HG03432 (cell line): ENCODE measurements at regions not wholly inside any gene's neighbourhood (a gene's known extent, or its start where the extent isn't known, plus 50 kb on each side); places are given as distances from the start of the nearest gene placed in this dataset.

ENCODE experiments used
- ATAC-seq: cut with Tn5 transposase; IDR thresholded peaks from one replicate; pipeline ENCODE4 v1.9.1; 2021; ENCODE audit warnings: mild to moderate bottlenecking, moderate library complexity; ENCODE audit not compliant: unreplicated experiment

DNA sequence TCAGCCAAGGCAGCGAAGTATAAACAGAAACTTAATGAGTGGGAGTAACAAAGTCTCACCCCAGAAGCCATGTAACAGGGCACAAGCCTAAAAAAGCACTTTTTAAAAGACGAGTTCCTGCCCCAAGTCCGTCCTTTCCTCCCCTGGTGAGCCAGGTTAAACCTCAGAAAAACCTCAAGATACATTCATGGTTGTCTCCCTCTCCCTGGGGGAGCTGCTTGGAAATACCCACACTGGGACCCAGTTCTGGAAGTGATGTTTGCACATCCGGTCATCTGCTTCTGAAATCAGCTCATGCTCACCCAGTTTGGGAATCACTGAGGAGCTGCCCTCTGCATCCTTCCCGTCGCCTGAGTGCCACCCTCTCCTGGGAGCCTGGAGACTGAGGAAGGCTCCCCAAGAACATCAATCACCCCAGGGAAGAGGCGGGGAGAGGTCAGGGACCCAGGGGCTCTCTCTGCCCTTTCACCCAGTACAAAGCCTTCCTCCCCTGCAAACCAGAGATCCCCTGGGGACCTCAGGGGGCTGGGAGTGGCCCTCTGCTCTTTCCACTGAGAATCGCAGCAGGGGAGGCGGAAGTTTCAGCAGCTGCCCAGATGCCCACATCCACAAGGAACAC lies 150.6 kb upstream of the AGAP1 start:
- ATAC-seq = no peak

DNA sequence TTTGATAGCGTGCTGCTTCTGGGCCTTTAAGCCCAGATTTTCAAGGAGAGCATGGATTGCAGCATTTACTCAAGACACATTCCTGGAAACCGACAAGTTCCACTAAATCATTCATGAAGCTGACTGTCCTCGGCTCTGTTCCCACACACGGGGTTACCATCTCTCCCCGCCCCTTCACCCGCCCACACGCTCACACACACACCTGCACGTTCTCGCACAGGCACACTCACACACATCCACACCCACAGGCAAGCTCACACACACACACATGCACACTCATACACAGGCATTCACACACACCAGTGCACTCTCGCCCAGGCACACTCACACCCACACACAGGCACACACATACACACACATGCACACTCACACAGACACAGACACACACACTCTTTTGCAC lies 150.0 kb upstream of the AGAP1 start:
- ATAC-seq = no peak

DNA sequence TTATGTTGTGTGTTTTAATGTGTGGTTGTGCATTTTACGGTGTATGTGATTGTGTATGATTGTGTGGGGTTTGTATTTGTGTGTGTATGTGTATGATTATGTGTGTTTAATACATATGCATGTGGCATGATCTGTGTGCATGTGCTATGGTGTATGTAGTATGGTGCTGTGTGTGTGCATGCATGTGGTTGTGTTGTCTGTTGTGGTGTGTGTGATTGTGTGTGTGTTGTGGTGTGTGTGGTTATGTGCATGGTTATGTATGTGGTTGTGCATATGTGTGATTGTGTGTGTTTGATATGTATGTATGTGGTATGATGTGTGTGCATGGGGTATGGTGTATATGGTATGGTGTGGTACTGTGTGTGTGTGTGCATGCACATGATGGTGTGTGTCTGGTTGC lies 148.1 kb upstream of the AGAP1 start:
- no peak for ATAC-seq

DNA sequence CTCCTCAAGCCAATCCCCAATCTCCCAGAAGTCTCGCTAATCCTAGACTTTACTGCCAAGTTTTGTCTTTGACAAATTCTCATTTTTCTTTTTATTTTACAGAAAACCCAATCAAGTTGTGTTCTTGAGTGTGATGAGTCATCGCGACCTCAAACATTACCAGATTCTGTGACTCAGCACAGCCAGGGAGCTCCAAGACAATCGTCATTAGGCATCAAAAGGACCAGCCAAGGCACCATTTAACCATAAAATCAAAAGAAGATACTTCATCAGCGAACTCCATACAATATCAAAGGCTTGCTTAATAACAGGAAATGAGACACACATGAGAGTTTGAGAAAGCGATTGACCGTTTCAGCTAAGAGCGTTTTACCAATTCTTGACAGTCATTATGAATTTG lies 146.2 kb upstream of the AGAP1 start:
- no peak for ATAC-seq

DNA sequence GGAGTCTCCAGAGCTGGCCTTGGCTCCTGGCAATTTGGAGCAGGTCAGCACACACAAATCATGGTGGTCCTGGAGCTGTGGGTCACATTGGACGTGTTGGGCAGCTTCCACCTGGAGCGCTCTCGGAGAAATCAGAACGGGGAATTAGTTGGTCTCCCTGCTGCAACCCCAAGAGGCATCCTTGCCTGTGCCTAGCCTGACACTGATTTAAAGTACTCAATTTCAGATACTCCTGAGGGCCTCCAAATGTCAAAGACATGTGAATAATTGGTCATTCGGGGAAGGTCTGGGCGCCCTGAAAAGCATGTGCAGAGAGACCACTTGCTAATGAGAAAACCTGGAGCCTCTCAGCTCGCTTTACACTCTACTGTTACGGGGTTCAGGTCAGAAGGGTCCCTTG lies 145.5 kb upstream of the AGAP1 start:
- no peak for ATAC-seq

DNA sequence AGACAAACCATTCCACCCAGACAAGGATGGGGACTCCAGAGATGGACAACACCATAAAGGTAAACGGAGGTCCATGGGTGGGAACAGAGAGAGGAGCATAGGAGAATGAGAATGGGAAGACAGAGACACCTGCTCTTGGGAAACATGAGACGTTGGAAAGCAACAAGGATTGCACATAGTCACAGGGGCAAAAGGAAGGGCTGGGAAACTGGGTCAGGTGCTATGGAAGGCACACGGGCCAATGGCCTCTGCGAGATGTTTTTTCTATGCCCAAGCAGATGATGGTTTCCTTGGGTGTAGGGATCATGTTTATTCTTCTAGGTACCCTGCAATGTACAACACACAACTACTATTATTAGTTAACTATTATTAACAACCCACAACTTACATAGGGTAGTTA lies 143.6 kb upstream of the AGAP1 start:
- ATAC-seq = no peak

DNA sequence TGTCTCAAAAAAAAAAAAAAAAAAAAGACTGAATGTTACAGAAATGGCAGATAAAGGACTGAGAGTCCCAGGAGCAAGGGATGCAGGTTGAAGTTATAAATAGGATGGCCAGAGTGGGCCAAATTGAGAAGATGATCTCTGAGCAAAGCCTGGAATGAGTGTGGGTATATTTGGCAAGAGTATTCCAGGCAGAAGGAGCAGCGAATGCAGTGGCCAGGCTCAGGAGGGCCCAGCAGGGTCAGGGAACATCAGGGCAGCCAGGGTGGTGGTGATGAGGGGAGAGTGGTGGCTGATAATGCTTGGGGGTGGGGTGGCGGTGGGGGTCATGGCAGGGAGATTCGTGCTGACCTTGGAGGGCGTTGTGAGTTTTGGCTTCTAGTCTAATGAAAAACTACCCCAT lies 141.3 kb upstream of the AGAP1 start:
- no peak for ATAC-seq

DNA sequence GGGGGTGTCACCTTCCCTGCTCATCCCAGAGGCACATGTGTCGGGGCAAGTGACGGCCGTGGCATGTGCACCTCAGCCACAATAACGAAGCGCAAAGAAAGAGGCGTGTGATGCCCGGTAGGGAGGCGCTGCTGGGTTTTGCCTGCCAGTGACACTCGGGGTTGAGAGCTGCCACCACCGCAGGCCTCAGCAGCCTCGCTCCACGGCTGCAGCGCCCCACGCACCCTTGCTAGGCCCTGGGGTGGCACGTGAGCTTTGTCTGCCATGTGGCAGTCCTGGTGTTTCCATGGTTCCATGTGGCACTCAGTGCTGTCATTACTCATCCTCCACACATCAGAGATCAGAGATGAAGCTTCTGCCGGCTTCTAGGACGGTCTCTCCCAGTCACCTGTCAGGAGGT lies 136.0 kb upstream of the AGAP1 start:
- no peak for ATAC-seq

DNA sequence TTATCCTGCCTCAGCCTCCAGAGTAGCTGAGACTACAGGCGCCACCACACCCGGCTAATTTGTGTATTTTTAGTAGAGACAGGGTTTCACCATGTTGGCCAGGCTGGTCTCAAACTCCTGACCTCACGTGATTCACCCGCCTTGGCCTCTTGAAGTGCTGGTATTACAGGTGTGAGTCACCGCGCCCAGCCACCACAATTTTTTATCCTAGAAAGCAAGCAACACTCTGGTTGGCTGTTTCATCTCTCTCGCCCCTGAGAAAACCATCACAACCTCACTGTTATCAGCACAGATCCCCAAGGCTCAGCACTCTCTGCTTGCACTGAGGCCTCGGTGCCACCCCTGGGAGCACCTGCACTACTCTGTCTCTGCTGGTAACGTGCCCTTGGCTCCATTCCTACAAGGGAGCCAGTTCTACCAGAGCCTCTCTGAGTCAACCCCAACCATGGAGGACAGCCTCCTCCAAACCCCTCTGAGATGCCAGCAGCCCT lies 134.8 kb upstream of the AGAP1 start:
- no peak for ATAC-seq

DNA sequence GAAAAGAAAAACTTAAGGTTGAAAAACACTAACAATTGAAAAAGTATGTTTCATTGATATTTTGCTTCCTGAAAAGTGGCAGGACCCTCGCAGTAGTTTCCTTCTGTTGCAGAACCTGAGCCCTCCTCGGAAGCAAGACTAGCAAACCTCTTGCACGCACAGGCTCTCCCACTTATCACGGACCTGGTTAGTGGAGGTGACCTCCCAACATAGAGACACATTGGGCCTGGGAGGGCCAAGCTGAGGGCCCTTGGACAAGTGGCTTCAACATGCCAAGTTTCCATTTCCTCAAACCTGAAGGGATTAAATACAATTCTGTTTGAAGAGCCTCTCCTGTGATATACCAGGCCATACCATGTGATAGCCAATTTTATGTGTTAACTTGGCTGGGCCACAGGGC lies 133.4 kb upstream of the AGAP1 start:
- no peak for ATAC-seq

DNA sequence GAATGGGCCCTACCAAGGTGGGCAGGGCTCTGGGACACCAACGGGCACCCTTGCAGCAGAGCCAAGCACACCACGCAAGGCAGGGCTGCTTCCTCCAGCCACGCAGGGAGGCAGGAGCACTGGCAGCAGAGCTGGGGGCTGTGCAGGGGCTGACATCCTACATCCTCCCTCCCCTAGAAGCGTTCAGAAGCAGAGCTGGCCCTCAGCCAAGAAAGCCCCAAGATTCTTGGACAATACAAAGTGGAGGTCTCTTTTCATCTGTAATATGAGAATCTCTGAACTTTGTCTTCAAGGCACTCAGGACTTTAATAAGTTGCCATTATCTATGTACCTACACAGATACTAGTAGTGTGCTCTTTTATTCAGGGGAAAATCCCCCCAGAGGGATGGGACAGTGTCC lies 128.1 kb upstream of the AGAP1 start:
- no peak for ATAC-seq

DNA sequence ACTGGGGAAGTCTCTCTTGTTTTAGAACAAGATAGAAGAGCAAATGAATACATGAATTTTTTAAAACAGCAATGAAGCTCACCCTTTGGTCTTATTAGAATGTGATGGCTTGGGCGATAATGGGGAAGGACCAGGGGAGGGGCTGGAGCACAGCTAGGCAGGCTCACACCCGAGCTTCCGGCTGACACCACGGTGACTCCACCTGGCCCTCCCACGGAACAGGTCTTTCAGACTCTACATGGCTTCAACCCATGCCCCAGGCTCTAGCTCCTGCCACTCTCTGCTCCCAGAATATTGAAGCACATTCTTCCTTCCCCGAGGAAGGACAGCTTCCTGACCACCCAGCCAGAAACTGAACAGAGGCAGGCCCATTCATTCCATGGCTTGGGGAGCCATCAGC lies 127.5 kb upstream of the AGAP1 start:
- no peak for ATAC-seq

DNA sequence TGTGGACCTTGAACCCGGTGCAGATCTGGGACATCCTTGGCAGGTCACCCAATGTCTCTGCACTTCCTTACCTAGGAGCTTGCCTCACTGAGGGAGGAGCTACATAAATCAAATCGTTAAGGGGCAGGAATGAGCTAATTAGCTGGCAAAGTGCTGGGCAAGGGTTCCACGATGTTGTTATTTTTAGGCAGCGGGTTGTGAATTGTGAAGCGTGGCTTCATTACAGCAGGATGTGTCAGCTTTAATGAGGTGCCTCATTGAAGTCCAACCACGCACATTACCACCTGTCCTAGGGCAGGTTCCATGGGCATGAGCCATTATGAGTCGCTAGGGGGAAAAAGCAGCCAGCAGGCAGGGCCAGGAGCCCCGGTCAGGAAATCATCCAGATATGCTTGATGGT lies 127.0 kb upstream of the AGAP1 start:
- ATAC-seq = no peak

DNA sequence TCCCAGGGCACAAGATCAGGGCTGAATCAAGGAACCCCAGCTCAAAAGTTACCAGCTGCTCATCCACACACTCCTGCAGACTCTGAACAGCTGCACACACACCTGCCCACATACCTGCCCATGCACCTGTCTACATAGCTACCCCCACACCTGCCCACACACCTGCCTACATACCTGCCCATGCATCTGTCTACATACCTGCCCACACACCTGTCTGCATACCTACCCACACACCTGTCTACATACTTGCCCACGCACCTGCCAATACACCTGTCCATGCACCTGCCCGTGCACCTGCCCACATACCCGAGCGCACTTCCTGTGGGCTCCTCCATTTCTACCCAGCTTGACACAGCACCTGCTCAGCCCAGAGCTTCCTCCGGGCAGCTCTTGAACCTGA lies 122.8 kb upstream of the AGAP1 start:
- ATAC-seq = no peak

DNA sequence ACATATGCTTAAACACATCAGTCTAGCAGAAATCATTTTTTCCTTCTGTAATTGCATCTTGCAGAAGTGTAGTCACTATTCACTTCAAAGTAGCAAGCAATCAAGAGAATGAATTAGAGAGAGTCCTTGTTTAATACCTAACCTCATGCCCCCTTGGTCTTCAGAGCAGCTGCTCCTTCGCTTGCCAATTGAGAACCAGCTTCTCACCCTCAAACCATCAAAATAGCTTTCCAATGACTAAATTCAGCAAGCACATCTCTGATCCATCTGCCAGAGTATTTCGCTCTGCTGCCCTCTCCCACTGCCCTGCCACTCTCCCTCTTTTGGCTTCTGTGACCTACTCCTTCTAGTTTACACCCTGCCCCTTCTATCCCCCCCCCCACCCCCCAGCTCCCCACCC lies 120.7 kb upstream of the AGAP1 start:
- no peak for ATAC-seq

DNA sequence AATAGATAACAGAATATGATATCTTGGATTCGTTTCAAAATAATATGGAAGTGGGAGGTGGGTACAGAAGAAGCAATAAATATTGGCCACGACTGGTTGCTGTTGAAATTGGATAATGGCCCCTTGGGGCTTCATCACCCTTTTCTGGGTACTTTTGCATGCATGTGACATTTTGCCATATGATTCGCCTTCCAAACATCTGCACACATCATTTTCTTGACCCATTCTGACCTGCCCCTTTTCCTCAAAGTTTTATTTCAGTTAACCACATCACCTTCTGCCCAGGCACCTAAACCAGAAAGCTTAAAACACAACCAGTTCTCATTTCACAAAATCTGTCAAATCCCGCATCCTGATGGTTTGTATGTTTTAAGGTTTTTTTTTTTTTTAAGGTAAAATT lies 116.7 kb upstream of the AGAP1 start:
- ATAC-seq = no peak

DNA sequence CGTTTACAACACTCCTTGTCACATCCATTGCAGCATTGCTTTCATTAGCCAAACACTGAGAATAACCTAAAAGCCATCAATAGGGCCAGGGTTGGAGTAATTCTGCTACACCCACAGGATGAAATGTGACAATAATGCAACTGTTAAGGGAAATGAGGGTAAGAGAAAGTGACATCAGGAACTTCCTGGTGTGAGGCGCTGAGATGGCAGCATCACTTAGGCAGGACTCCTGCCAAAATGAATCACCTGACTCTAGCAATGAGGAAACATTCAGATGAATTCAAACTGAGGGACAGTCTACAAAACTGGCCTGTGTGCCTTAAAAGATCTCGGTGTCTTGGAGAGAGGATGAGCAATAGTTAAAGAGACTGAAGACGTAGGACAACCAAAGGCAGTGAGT lies 115.6 kb upstream of the AGAP1 start:
- no peak for ATAC-seq

DNA sequence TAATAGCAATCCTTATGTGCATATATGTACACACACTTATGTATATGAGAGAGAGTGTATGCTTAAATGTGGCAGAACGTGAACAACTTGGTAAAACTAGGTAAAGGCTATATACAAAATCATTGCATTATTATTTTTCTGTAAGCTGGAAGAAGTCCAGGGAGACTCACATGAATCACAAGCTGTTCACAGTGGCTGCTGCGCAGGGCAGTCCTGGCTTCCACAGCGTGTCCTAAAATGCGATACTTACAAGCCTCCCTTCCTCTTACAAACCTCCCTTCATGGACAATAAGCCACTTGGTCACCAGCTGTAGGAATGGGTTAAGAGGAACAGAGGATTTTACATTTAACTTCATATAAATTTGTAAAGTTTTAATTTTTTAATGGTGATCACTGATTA lies 114.9 kb upstream of the AGAP1 start:
- no peak for ATAC-seq

DNA sequence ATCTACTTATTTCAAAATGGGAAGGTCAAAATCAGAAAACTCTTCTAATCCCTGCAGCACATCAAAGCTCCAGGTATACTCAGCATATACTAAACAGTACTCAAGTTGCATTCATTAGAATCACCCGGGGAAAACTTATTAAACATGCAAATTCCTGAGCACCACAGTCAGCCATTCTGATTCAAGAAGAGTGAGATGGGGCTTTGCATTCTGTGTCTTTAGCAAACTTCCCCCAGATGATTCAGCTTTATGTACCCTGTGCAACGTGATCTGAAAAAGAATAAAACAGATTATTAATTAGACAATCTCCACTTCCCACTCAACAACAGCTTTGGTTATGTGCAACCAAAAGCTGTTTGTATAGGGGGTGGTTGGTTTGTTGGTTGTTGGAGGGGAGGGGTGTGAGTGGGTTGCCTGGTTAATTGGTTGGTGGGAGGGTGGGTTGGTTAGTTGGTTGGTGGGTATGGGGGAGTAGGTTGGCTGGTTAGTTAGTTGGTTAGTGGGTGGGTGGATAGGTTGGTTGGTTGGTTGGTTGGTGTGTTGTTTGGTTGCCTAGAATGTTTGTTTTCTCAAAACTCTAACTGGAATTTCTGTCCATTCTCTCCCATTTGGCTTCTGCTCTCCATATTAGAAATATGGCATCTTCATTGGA lies 112.5 kb upstream of the AGAP1 start:
- ATAC-seq = no peak

DNA sequence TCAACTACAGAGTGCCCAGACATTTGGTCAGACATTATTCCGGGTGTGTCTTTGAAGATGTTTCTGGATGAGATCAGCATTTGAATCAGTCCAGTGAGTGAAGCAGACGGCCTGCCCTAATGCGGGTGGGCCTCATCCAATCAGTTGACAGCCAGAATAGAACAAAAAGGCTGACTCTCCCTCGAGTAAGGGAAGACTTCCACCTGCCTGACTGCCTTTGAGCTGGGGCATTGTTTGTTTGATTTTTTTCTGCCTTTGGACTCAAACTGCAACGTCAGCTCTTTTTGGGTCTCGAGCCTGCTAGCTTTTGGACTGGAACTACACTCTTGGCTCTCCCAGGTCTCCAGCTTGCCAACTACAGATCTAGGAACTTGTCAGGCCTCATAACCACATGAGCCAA lies 111.7 kb upstream of the AGAP1 start:
- ATAC-seq = no peak

DNA sequence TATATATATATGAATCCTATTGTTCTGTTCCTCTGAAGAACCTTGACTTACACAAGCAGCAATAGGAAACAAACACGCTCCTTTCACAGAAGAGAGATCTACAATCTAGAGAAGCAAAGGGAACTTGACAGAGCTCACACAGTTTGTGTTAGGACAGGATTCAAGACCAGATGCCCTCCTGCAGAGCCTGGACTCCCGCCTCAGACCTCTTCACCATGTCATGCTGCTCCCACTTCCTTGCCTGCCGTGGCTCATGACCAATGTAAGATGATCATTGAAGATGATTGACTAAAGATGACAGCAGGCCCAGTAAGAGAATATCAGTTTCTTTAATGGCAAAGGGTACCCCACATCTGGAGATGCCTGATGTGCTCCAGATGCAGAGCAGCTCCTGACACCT lies 111.2 kb upstream of the AGAP1 start:
- ATAC-seq = no peak

DNA sequence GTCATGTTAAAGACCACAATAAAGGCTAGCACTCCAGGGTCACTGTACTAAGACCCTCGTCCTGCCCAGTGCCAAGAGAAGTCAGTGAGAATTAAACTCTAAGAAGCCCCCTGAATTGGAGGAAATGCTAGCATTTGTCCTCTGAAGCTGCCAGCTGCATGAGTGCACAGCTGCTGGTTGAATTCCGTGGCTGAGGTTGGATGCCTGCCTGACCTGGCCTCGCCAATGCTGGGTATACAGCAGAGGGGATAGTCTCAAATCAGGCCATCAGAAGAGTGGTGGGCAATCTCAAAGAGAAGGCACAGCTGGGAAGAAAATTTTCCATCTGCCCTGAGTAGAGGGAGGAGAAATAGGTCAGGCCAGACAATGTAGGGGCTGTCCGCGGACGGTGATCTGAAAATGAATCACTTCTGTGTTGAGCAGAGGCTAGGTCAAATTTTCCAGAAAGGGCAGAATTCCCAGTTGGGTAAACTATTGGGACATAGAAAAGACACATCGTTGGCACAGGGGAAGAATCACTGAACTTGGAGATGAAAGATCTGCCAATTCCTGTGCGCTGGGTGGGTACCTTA lies 110.5 kb upstream of the AGAP1 start:
- ATAC-seq = no peak

DNA sequence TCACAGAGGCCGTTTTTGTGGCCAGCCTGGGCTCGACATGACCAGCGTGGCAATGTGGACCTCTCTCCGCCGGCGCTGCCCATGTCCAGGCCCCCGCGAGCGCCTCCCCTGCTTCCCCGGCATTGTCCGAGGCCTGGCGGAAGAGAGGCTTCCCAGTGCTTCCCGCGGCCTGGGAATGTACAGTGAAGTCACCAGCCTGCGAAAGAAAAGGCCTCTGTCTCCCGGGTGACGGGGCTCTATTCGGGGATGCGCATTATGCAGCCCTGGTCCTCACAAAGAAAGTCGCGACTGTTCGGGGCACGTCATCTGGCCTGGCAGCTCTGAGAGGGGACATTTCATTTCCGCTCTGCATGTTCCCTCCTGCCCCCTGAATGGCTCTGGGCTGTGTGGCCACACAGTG lies 109.2 kb upstream of the AGAP1 start:
- ATAC-seq = no peak
